Endothelial cell of umbilical vein (primary cell): ENCODE measurements at regions not wholly inside any gene's neighbourhood (a gene's known extent, or its start where the extent isn't known, plus 50 kb on each side); places are given as distances from the start of the nearest gene placed in this dataset.

ENCODE experiments used
- BruUV-seq: library from RNA; stranded (reverse); fragments of 400-500 nt; replicated peaks from 2 replicates; lab custom pipeline; 2021; lab: Mats Ljungman, UMichigan
- CTCF ChIA-PET: fragments of 300-600, 350-600 bp; sonication (Branson Sonifier 250); formaldehyde crosslinking; loops from one replicate; lab custom pipeline; 2021; ENCODE audit warnings: antibody characterized with exemption, inconsistent platforms; lab: Charles Lee
- POLR2A ChIA-PET: fragments of 300-600, 350-600 bp; sonication (Branson Sonifier 250); formaldehyde crosslinking; loops from one replicate; lab custom pipeline; 2021; ENCODE audit warnings: antibody characterized with exemption, inconsistent platforms; lab: Charles Lee
- DNase-seq: peaks from one replicate; pipeline ENCODE4 v3.0.0-alpha.2; 2011; ENCODE audit warnings: low read depth, low spot score
- FAIRE-seq: peaks from 2 replicates; lab custom pipeline; 2011; peaks lifted over from hg19 to GRCh38; lab: Jason Lieb, UNC
- H2AFZ ChIP-seq: 2 replicates; pipeline ENCODE4 v1.6.0; 2012; ENCODE audit warnings: low read depth, low read length, control low read depth, inconsistent platforms
- H3K27ac ChIP-seq: 2 replicates; pipeline ENCODE4 v1.5.1; 2011; ENCODE audit warnings: low read depth, mild to moderate bottlenecking, control low read depth, low read length, moderate library complexity; ENCODE audit not compliant: insufficient read depth
- H3K27me3 ChIP-seq, 2 experiments: 2 replicates each; pipeline versions ENCODE4 v1.6.0 to v1.6.1; 2011; ENCODE audit warnings: low read length in 2 of 2, mixed read lengths in 1 of 2; ENCODE audit not compliant: control insufficient read depth in 2 of 2, insufficient read depth in 2 of 2
- H3K36me3 ChIP-seq, 2 experiments: 2 replicates in 1 of 2; 3 replicates in 1 of 2; pipeline ENCODE4 v1.5.1; 2011; ENCODE audit warnings: low read length in 2 of 2, mild to moderate bottlenecking in 1 of 2, moderate library complexity in 1 of 2; ENCODE audit not compliant: control insufficient read depth in 2 of 2, insufficient read depth in 2 of 2; ENCODE audit errors: extremely low read depth in 1 of 2
- H3K4me1 ChIP-seq: 3 replicates; pipeline ENCODE4 v1.5.1; 2011; ENCODE audit warnings: mild to moderate bottlenecking, low read length; ENCODE audit not compliant: control insufficient read depth, insufficient read depth; ENCODE audit errors: extremely low read depth
- H3K4me2 ChIP-seq: 2 replicates; pipeline ENCODE4 v1.6.1; 2011; ENCODE audit warnings: low read length, control low read depth, mixed read lengths; ENCODE audit not compliant: insufficient read depth
- H3K4me3 ChIP-seq, 3 experiments: fragments of 200-600 bp in 1 of 3; sonication (generic), shearing (Covaris generic) in 1 of 3; replicated peaks in 1 of 3; 2 replicates each; pipeline ENCODE4 v1.5.1; 2011 to 2016; ENCODE audit warnings: control low read depth in 3 of 3, low read length in 3 of 3, mild to moderate bottlenecking in 2 of 3, inconsistent platforms in 1 of 3, low read depth in 1 of 3, moderate library complexity in 1 of 3; ENCODE audit not compliant: insufficient read depth in 1 of 3
- H3K79me2 ChIP-seq: 2 replicates; pipeline ENCODE4 v1.6.0; 2012; ENCODE audit warnings: low read length, inconsistent platforms; ENCODE audit not compliant: control insufficient read depth, insufficient read depth
- H3K9ac ChIP-seq: replicated peaks from 2 replicates; pipeline ENCODE3; 2011; ENCODE audit warnings: low read length, control low read depth; ENCODE audit not compliant: insufficient read depth; ENCODE audit errors: extremely low read depth
- H3K9me1 ChIP-seq: replicated peaks from 3 replicates; pipeline ENCODE4 v1.6.0; 2011; ENCODE audit warnings: mild to moderate bottlenecking, low read length; ENCODE audit not compliant: control insufficient read depth, insufficient read depth; ENCODE audit errors: extremely low read depth
- H3K9me3 ChIP-seq: replicated peaks from 2 replicates; pipeline ENCODE4 v1.5.1; 2012; ENCODE audit warnings: low read length, inconsistent platforms; ENCODE audit not compliant: control insufficient read depth, insufficient read depth
- H4K20me1 ChIP-seq: replicated peaks from 2 replicates; pipeline ENCODE3; 2011; ENCODE audit warnings: mild to moderate bottlenecking, low read length; ENCODE audit not compliant: control insufficient read depth, insufficient read depth; ENCODE audit errors: extremely low read depth
- CTCF ChIP-seq, 2 donors: IDR thresholded peaks; 1 replicate in 1 of 2; 2 replicates in 1 of 2; pipeline ENCODE4 v1.5.1; 2011; ENCODE audit warnings: low read length in 2 of 2, mild to moderate bottlenecking in 2 of 2, moderate library complexity in 2 of 2, control low read depth in 1 of 2, inconsistent platforms in 1 of 2, low read depth in 1 of 2; ENCODE audit not compliant: insufficient read depth in 1 of 2; ENCODE audit errors: extremely low read depth in 1 of 2
- EZH2 ChIP-seq: IDR thresholded peaks from 2 replicates; pipeline ENCODE4 v1.6.1; 2012; ENCODE audit warnings: borderline replicate concordance, low read depth, mild to moderate bottlenecking, moderate library complexity, low read length, inconsistent platforms; ENCODE audit not compliant: severe bottlenecking
- FOS ChIP-seq: IDR thresholded peaks from 2 replicates; pipeline ENCODE4 v1.6.1; 2011; ENCODE audit warnings: mild to moderate bottlenecking, low read length, moderate library complexity, borderline replicate concordance; ENCODE audit not compliant: insufficient read depth
- GATA2 ChIP-seq: IDR thresholded peaks from 2 replicates; pipeline ENCODE4 v1.7.0; 2011; ENCODE audit warnings: low read depth, mild to moderate bottlenecking, moderate library complexity, mixed read lengths, low read length; ENCODE audit not compliant: insufficient read length, insufficient read depth
- JUN ChIP-seq: IDR thresholded peaks from 2 replicates; pipeline ENCODE4 v1.6.1; 2011; ENCODE audit warnings: borderline replicate concordance, low read depth; ENCODE audit not compliant: insufficient read length, insufficient read depth
- MAX ChIP-seq: IDR thresholded peaks from 2 replicates; pipeline ENCODE4 v1.6.1; 2011; ENCODE audit not compliant: insufficient read depth, insufficient read length
- MYC ChIP-seq: IDR thresholded peaks from one replicate; pipeline ENCODE4 v1.6.1; 2011; ENCODE audit warnings: mild to moderate bottlenecking, low read depth, low read length
- POLR2A ChIP-seq: IDR thresholded peaks from 2 replicates; pipeline ENCODE4 v1.6.1; 2012; ENCODE audit warnings: low read depth, mild to moderate bottlenecking, control low read depth, low read length
- POLR2AphosphoS5 ChIP-seq: IDR thresholded peaks from 2 replicates; pipeline ENCODE4 v1.6.1; 2012; ENCODE audit warnings: low read depth, mild to moderate bottlenecking, control low read depth, low read length, moderate library complexity; ENCODE audit not compliant: insufficient read depth
- dilution Hi-C: fragments of 300-500 bp; cut with MboI; formaldehyde crosslinking; loops from one replicate; pipeline ENCODE4 v1.15.0; 2019; ENCODE audit warnings: low sequenced_read_pairs; ENCODE audit not compliant: extremely low pct_ligation_motif_present
- intact Hi-C: fragments of 100-400 bp; cut with micrococcal nuclease; formaldehyde crosslinking; loops from one replicate; pipeline ENCODE4 v1.10.0; 2022

GRCh38 chr19:34306824-34307223 lies 52.5 kb downstream of the GARRE1 start:
- H2AFZ ChIP-seq: no peak overlapping the region
- ChIA-PET POLR2A (no interaction called here), CTCF (no interaction called here)
- peaks cover 0 to 13% of the 10 kb centered on the region in 2 experiments for H3K36me3 ChIP-seq
- peaks cover 36% of the 10 kb centered on the region for H3K79me2 ChIP-seq
- intact Hi-C loops: no loop called here
- H3K27me3 ChIP-seq: no peaks in the 10 kb centered on the region
- no peak overlapping the region for H3K4me2 ChIP-seq
- H3K9me1 ChIP-seq: no peaks in the 10 kb centered on the region
- FAIRE-seq (no peak), DNase-seq (no peak)
- dilution Hi-C loops: no loop called here
- no peaks in the 10 kb centered on the region for H3K4me1 ChIP-seq
- no peaks in the 10 kb centered on the region for H3K9me3 ChIP-seq
- H3K4me3 ChIP-seq: no peak overlapping the region
- H3K27ac ChIP-seq: no peak overlapping the region
- TF ChIP-seq GATA2: no peak
- TF ChIP-seq EZH2: no peak
- no peak for TF ChIP-seq POLR2AphosphoS5
- no peak for TF ChIP-seq JUN
- no peak for TF ChIP-seq MAX
- no peak for TF ChIP-seq MYC
- TF ChIP-seq CTCF (IDR thresholded peaks at IDR 0.05; ENCODE audit: extremely low read depth in 1 of 2, insufficient read depth in 1 of 2, low read depth in 1 of 2, low read length in 2 of 2): no peak
- no peak for TF ChIP-seq POLR2A
- no peak for TF ChIP-seq FOS
- no peak overlapping the region for H3K9ac ChIP-seq
- H4K20me1 ChIP-seq: no peaks in the 10 kb centered on the region
- no TSS peak for BruUV-seq
